ENCODE measurements at regions not wholly inside any gene's neighbourhood (a gene's known extent, or its start where the extent isn't known, plus 50 kb on each side); places are given as distances from the start of the nearest gene placed in this dataset.
"Not testable (repeated sequence)": the region's sequence is repeated elsewhere in the genome, so short reads cannot be mapped to it uniquely, and the experiment has no call there.

- not testable (repeated sequence) for DNase-seq (ENCODE audit: low spot score); H3K4me1 ChIP-seq; H3K27me3 ChIP-seq; H3K4me3 ChIP-seq; H3K9me3 ChIP-seq; H3K27ac ChIP-seq
- H3K36me3 ChIP-seq = peaks cover 32% of the 10 kb centered on the region
These were observed 63.8 kb downstream of the CLEC18A start for GRCh38 chr16:70014915-70015314.

- not testable (repeated sequence) for H3K27me3 ChIP-seq; H3K4me3 ChIP-seq; DNase-seq (ENCODE audit: low spot score); H3K4me1 ChIP-seq; H3K9me3 ChIP-seq; H3K27ac ChIP-seq
- H3K36me3 ChIP-seq = peaks cover 31% of the 10 kb centered on the region
These were observed 65.6 kb downstream of the CLEC18A start for GRCh38 chr16:70016751-70017150.

GRCh38 chr16:70018254-70018653 lies 67.1 kb downstream of the CLEC18A start:
- peaks cover 35% of the 10 kb centered on the region for H3K36me3 ChIP-seq
- H3K4me1 ChIP-seq = no peaks in the 10 kb centered on the region
- TF ChIP-seq CTCF (IDR thresholded peaks at IDR 0.05) = peak in 1 of 2 donors; percentile 41
- H3K27me3 ChIP-seq = no peaks in the 10 kb centered on the region
- no peak overlapping the region for H3K4me3 ChIP-seq
- H3K27ac ChIP-seq = no peak overlapping the region
- DNase-seq (ENCODE audit: low spot score) = no peak
- no peaks in the 10 kb centered on the region for H3K9me3 ChIP-seq

GRCh38 chr16:70023207-70023606 lies 72.1 kb downstream of the CLEC18A start:
- H3K9me3 ChIP-seq; DNase-seq (ENCODE audit: low spot score); H3K4me1 ChIP-seq; H3K27ac ChIP-seq; H3K27me3 ChIP-seq; H3K4me3 ChIP-seq: not testable (repeated sequence)
- H3K36me3 ChIP-seq = peaks cover 16% of the 10 kb centered on the region

GRCh38 chr16:70023956-70024355 lies 72.8 kb downstream of the CLEC18A start:
- H3K27me3 ChIP-seq; H3K4me3 ChIP-seq; H3K27ac ChIP-seq; DNase-seq (ENCODE audit: low spot score); H3K4me1 ChIP-seq; H3K9me3 ChIP-seq: not testable (repeated sequence)
- peaks cover 20% of the 10 kb centered on the region for H3K36me3 ChIP-seq

- H3K4me1 ChIP-seq; H3K9me3 ChIP-seq; DNase-seq (ENCODE audit: low spot score); H3K27ac ChIP-seq; H3K4me3 ChIP-seq; H3K27me3 ChIP-seq: not testable (repeated sequence)
- H3K36me3 ChIP-seq = peaks cover 18% of the 10 kb centered on the region
These were observed 75.2 kb downstream of the CLEC18A start for GRCh38 chr16:70026165-70026854.

GRCh38 chr16:70032906-70033305 lies 81.2 kb upstream of the PDPR start:
- H3K36me3 ChIP-seq = peaks cover 23% of the 10 kb centered on the region
- not testable (repeated sequence) for H3K27me3 ChIP-seq; H3K27ac ChIP-seq; DNase-seq (ENCODE audit: low spot score); H3K4me1 ChIP-seq; H3K9me3 ChIP-seq; H3K4me3 ChIP-seq

GRCh38 chr16:70037913-70038312 lies 76.2 kb upstream of the PDPR start:
- H3K36me3 ChIP-seq = peaks cover 31% of the 10 kb centered on the region
- DNase-seq (ENCODE audit: low spot score); H3K27me3 ChIP-seq; H3K4me3 ChIP-seq; H3K27ac ChIP-seq; H3K4me1 ChIP-seq; H3K9me3 ChIP-seq: not testable (repeated sequence)

- not testable (repeated sequence) for H3K9me3 ChIP-seq; H3K27me3 ChIP-seq; H3K4me1 ChIP-seq; DNase-seq (ENCODE audit: low spot score); H3K27ac ChIP-seq; H3K4me3 ChIP-seq
- H3K36me3 ChIP-seq = peaks cover 29% of the 10 kb centered on the region
These were observed 73.6 kb upstream of the PDPR start for GRCh38 chr16:70040554-70040953.

GRCh38 chr16:70043538-70044067 lies 70.5 kb upstream of the PDPR start:
- H3K27me3 ChIP-seq; DNase-seq (ENCODE audit: low spot score); H3K9me3 ChIP-seq; H3K4me1 ChIP-seq; H3K27ac ChIP-seq; H3K4me3 ChIP-seq: not testable (repeated sequence)
- H3K36me3 ChIP-seq = peaks cover 15% of the 10 kb centered on the region

GRCh38 chr16:70046560-70046959 lies 67.6 kb upstream of the PDPR start:
- H3K4me1 ChIP-seq; DNase-seq (ENCODE audit: low spot score); H3K36me3 ChIP-seq; H3K9me3 ChIP-seq; H3K27me3 ChIP-seq; H3K4me3 ChIP-seq; H3K27ac ChIP-seq: not testable (repeated sequence)

- not testable (repeated sequence) for H3K4me3 ChIP-seq; H3K9me3 ChIP-seq; H3K4me1 ChIP-seq; DNase-seq (ENCODE audit: low spot score); H3K27ac ChIP-seq; H3K27me3 ChIP-seq; H3K36me3 ChIP-seq
These were observed 66.0 kb upstream of the PDPR start for GRCh38 chr16:70048083-70048482.

GRCh38 chr16:70058056-70058455 lies 56.1 kb upstream of the PDPR start:
- not testable (repeated sequence) for H3K27ac ChIP-seq

GRCh38 chr16:70059429-70059828 lies 54.7 kb upstream of the PDPR start:
- H3K4me3 ChIP-seq; H3K9me3 ChIP-seq; H3K27ac ChIP-seq; H3K4me1 ChIP-seq; H3K36me3 ChIP-seq; DNase-seq (ENCODE audit: low spot score); H3K27me3 ChIP-seq: not testable (repeated sequence)

More at GRCh38 chr16:70058056-70058455, 56.1 kb upstream of the PDPR start:
- DNase-seq (ENCODE audit: low spot score); H3K36me3 ChIP-seq; H3K9me3 ChIP-seq; H3K4me1 ChIP-seq; H3K4me3 ChIP-seq; H3K27me3 ChIP-seq: not testable (repeated sequence)
